HG03103 (cell line): ENCODE measurements at regions not wholly inside any gene's neighbourhood (a gene's known extent, or its start where the extent isn't known, plus 50 kb on each side); places are given as distances from the start of the nearest gene placed in this dataset.

Source experiments
- ATAC-seq: cut with Tn5 transposase; IDR thresholded peaks from one replicate; pipeline ENCODE4 v1.9.1; 2021; ENCODE audit warnings: low read depth; ENCODE audit not compliant: unreplicated experiment

DNA sequence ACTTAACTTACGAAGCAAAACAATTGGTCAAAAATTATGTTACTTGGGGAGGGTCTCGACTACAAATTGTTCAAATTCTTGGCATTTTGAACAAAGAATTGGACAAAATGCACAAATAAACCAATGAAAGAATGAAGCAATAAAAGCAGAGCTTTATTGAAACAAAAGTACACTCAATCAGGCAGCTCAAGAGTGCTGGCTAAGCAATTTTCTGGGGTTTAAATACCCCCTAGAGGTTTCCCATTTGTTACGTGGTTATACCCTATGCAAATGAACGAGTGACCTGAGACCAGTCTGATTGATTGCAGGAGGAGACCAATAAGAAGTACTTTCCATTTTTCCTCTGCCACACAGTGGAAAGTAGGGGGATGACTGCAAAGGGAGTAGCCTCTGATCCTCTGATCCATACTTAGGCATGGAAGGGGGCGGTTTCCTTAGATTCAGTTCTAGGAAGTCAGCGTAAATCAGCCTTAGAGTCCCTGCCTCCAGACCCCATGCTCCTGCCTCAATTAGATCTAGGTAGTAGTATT is 228.6 kb downstream of the EFNB2 start:
- ATAC-seq, result no peak

DNA sequence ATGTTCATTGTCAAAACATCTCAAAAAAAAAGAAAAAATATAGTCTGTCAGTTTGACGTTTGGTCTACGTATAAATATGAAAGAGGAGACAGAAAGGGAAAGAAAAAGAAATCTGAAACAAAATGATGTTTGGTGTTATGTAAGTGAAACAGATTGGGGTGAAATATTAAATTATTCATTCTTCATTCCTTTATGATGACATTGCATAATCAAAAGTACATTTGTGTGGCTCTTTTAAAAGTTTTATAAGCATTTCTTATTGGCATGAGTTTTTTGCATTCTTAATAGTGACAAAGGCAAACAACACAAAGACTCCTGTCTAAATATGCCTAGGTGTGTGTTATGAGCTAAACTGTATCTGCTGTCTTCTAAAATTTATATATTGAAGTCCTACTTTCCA is 232.6 kb downstream of the EFNB2 start:
- no peak for ATAC-seq

DNA sequence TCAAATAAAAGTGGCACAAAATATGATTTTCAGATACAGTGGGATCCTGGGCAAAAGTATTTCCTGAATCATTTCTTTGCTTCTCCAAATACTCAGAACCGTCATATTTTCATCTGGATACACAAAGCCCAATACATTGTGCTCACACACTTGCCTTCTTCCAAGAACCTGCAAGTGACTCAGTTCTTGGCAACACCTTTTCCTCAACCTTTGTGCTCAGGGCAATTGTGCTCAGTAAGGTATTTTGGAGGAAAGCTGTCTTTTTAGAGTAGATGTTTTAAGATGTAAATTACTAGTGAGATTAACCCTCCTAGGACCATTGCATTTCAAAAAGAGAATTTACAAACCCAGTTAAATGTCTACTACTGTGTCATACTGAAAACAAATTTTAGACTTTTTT is 233.5 kb downstream of the EFNB2 start:
- no peak for ATAC-seq

- no peak for ATAC-seq
These were observed 235.8 kb downstream of the EFNB2 start for GRCh38 chr13:106299621-106300020.

DNA sequence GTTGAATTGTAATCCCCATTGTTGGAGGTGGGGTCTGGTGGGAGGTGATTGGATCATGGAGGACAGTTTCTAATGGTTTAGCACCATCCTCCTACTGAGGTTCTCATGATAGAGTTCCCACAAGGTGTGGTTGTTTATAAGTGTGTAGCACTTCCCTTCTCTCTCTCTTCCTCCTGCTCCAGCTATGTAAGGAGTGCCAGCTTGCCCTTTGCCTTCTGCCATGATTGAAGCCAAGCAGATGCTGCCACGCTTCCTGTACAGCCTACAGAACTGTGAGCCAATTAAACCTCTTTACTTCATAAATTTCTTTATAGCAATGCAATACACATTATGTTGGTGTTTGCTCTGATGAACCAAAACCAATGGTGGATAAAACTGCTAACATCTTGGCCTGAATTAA is 238.2 kb downstream of the EFNB2 start:
- no peak for ATAC-seq

DNA sequence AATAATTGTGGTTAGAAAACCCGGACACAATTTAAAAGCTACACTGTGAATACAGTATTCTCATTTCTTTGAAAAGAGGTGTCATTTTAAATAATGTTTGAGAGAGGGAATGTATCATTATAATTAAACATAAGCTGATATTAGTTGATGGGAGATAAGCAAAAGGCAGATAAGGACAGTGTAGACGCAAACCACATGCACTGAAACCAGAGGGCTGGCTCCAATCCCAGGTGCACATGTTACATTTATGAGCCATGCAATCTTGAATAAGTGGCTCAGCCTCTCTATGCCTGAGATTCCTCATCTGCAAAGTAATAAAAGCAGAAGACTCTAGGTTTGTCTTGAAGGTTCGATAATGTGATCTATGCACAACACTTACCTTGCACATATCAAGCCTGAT is 238.7 kb downstream of the EFNB2 start:
- no peak for ATAC-seq

DNA sequence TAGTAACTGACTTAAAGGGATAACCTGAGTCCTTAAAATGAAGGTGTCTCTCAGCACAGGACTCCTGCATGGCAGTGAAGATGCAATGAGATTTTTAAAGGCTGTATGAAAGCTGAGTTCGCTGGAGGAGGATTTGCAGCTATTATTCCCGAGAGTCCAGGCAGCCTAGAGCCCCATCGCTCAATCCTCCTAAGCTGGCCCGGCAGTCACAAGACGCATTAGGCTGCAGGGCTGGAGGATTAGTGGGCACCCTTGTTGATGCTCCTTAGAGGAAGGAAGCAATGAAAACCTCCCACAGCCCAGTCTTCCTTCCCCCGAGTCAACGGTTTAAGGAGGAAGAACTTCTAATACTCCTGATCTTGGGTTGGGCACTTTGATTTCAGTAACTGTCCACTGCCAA is 239.5 kb downstream of the EFNB2 start:
- no peak for ATAC-seq

GRCh38 chr13:106291006-106291405 is 244.5 kb downstream of the EFNB2 start:
- ATAC-seq, result no peak

- ATAC-seq, result no peak
These were observed 248.1 kb downstream of the EFNB2 start for GRCh38 chr13:106287351-106287750.

- ATAC-seq, result no peak
These were observed 248.7 kb downstream of the EFNB2 start for GRCh38 chr13:106286811-106287210.

GRCh38 chr13:106284358-106284757 is 251.1 kb downstream of the EFNB2 start:
- ATAC-seq, result no peak

DNA sequence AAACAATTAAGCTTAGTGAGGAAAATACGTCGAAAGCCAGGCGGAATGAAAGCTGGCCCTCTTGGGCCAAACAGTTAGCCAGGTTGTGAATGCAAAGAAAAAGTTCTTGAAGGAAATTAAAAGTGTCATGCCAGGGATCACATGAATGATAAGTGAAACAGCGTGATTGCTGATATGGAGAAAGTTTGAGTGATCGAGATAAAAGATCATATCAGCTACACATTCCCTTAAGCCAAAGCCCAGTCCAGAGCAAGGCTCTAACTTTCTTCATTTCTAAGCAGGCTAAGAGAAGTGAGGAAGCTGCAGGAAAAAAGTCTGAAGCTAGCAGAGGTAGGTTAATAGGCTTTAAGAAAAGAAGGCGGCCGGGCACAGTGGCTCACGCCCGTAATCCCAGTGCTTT is 254.0 kb downstream of the EFNB2 start:
- ATAC-seq, result no peak

DNA sequence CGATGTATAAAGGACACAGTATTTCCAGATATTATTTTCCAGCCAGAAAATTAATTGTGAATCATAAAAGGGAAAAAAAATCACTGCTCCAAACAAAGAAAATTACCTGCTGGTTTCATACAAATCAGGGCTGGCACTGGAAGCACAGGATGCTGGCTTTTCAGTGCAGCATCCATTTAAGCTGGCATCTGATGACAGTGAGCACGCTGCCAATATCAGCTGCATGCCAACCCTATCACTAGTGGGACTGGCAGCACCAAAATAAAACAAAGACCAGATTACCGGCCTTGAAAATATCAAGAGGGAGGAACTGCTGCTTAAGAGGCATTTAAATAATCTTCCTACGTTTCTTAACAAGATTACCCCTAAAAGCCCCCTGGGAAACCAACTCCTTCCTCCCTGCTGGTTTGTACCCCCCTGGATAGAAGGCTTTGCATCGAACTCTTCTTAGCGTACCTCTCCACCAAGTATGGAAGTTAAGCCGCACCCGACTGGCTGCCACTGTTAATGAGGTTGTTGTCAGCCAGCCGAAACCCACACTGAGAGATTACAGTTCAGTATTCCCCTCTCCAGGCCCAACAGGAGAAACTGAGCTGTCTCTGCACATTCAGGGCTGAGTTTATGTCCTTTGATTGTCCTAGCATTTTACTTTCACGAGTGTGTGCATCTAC is 257.8 kb downstream of the EFNB2 start:
- ATAC-seq, result no peak

DNA sequence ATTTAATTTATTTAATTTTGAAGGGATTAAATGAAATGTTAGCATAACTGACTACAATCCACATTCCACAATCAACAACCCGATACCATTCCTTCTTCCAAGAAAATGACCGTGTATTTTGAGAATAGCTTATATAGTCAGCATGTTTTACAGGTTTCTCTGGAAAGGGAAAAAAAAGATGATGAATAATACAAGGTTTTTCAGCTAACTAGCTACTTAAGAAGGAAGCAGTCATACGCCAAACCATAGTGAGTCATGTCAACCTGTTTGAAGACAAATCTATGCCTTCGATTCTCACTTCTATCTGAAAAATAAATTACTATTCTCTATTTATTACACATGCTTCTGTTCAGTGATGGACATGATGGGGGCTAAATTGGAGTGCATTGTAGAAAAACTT is 258.6 kb downstream of the EFNB2 start:
- no peak for ATAC-seq

DNA sequence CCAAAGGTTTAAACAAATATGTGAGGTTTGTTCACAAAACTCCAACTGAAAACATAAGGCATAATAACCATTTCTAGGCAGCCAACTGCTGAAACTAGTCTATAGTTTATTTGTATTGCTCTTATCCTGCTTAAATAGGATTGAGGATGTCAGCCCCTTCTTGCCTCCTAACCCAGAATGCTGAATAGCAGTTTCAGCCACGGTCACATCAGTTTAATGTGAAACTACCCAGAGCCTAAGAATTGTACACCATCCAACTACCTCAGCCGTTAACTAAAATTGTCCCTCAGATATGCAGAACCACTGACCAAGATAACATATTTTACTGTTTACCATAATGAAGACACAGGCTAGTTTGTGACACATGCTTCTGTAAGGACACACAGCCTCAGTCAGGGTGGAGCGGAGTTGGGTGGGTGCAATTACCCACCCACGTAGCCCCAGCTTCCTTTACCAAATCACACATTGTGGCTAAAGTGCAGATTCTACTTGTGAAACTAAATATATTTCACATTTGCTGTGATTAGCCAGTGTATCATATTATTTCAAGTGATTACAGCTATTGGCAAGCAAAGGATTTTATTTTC is 259.9 kb downstream of the EFNB2 start:
- ATAC-seq, result no peak

DNA sequence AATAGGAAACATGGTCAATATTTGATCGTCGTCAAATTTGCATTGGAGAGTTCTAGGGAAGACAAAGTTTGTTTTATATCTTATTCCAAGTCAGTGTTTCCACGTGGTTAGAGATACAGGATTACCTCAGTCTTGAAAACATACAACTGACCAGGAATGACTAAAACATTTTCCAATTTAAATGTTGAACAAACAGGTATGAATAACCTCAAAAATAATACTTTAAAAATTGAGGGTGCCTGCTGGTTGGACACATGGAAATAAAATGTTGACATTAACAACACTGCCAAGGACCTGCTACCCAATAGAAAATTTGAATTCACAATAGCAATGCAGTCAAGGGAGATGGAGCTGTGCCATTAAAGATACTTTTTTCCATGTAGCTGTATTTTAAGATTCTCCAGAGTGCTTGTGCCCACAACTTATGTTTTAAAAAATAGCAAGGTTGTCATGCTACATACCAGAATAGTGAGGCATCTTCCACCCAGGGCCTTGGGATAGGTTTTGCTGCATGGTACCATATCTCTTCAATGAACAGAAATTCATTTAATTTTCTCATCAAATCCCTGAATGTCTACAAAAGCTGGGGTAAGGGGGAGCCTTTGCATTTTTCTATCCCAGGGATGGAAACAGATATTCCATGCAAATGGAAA is 260.8 kb downstream of the EFNB2 start:
- no peak for ATAC-seq

DNA sequence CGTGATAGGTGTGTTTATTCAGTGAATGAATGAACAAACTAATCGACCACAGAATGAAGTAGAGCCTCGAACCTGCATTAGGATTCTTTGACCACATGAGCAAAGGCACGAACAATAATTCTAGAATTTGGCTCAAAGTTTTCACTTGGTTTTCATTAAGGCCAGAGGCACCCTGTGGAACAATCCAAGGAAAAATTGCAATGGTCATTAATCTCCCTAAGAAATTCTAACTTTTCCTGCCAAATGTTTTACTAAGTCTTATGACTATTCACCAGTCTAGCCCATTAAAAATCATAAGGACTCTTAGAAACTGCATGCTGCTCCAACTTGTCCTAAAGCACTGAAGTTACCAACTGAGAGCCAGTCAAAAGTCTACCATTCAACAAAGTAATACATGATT is 271.7 kb downstream of the EFNB2 start:
- no peak for ATAC-seq

GRCh38 chr13:106262886-106263285 is 272.6 kb downstream of the EFNB2 start:
- no peak for ATAC-seq

- ATAC-seq, result no peak
These were observed 274.0 kb downstream of the EFNB2 start for GRCh38 chr13:106261450-106261849.

DNA sequence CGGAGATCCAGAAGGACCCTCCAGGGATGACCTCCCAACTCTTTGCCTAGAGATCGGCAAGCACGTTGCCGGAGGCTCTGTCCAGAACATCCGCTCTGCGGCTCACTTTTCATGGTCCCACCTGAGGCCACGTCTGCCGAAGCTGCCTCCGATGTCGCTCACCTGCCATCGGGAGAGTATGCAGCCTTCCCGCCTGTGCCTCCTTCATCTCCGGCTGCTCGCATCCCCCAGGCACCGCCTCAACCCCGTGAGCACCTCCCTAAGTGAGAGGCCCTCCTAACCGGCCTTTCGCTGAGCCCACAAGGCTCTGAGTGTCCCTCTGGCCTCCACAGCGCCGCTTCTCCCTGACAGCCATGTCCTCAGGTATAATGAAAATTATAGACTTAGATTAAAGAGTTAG is 275.1 kb downstream of the EFNB2 start:
- no peak for ATAC-seq

DNA sequence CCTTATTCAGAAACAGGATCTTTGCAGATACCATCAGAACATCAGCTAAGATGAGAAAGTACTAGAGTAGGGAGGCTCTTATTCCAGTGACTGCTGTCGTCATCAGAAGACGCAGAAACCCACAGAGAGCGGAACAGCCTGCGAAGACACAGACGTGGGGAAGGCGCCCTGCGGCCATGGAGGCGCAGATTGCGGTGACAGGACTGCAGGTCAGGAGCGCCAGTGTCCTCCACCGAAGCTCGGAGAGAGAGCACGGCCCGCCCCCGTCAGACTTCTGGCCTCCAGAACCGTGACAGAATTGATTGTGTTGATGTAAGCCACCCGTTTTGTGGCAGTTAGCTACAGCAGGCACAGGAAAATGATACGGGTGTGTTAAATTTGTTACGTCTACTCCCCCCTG is 275.5 kb downstream of the EFNB2 start:
- ATAC-seq, result no peak

- no peak for ATAC-seq
These were observed 288.7 kb downstream of the EFNB2 start for GRCh38 chr13:106246666-106247188.
